GM23338 (cell line): ENCODE measurements at regions not wholly inside any gene's neighbourhood (a gene's known extent, or its start where the extent isn't known, plus 50 kb on each side); places are given as distances from the start of the nearest gene placed in this dataset.

Source experiments
- ATAC-seq: fragments of 200-7000 bp; cut with Tn5 transposase; 3 replicates; pipeline ENCODE4 v1.9.1; 2020
- DNase-seq: peaks from one replicate; pipeline ENCODE4 v3.0.0-alpha.2; 2015; ENCODE audit warnings: low spot score
- H2AFZ ChIP-seq: fragments of 200-600 bp; sonication (generic); 2 replicates; pipeline ENCODE4 v1.8.0; 2016; ENCODE audit warnings: antibody characterized with exemption, mild to moderate bottlenecking, moderate library complexity
- H3F3A ChIP-seq: fragments of 200-600 bp; sonication (generic); replicated peaks from 2 replicates; pipeline ENCODE4 v1.8.0; 2017; ENCODE audit warnings: antibody characterized with exemption, mixed run types, low read depth
- H3K27ac ChIP-seq: fragments of 200-600 bp; sonication (generic); 2 replicates; pipeline ENCODE4 v1.6.1; 2016; ENCODE audit warnings: low read depth
- H3K27me3 ChIP-seq: fragments of 200-600 bp; sonication (generic); 2 replicates; pipeline ENCODE4 v1.8.0; 2016; ENCODE audit warnings: mild to moderate bottlenecking, mixed run types, moderate library complexity; ENCODE audit not compliant: insufficient read depth
- H3K36me3 ChIP-seq: fragments of 200-600 bp; sonication (generic); 2 replicates; pipeline ENCODE4 v1.8.0; 2016; ENCODE audit warnings: mild to moderate bottlenecking; ENCODE audit not compliant: insufficient read depth
- H3K4me1 ChIP-seq: fragments of 200-600 bp; sonication (generic); 2 replicates; pipeline ENCODE4 v1.8.0; 2016; ENCODE audit warnings: mild to moderate bottlenecking, moderate library complexity; ENCODE audit not compliant: insufficient read depth
- H3K4me2 ChIP-seq: fragments of 200-600 bp; sonication (generic); 2 replicates; pipeline ENCODE4 v1.7.1; 2017; ENCODE audit warnings: mixed run types
- H3K4me3 ChIP-seq: fragments of 200-600 bp; sonication (generic); 2 replicates; pipeline ENCODE4 v1.6.1; 2016; ENCODE audit warnings: mixed run types
- H3K79me2 ChIP-seq: fragments of 200-600 bp; sonication (generic); replicated peaks from 2 replicates; pipeline ENCODE4 v1.8.0; 2017; ENCODE audit warnings: mild to moderate bottlenecking; ENCODE audit not compliant: insufficient read depth
- H3K9me2 ChIP-seq: fragments of 200-600 bp; sonication (generic); 2 replicates; pipeline ENCODE4 v1.8.0; 2017; ENCODE audit not compliant: insufficient read depth
- H4K20me1 ChIP-seq: fragments of 200-600 bp; sonication (generic); replicated peaks from 2 replicates; pipeline ENCODE4 v1.8.0; 2017; ENCODE audit warnings: mild to moderate bottlenecking; ENCODE audit not compliant: insufficient read depth
- H3K27ac Mint-ChIP-seq: 2 replicates; pipeline ENCODE4 v1.8.0; 2020; ENCODE audit warnings: inconsistent platforms, mild to moderate bottlenecking, moderate library complexity, mixed read lengths
- H3K27me3 Mint-ChIP-seq: 3 replicates; pipeline ENCODE4 v1.8.0; 2022; ENCODE audit warnings: low read depth, mild to moderate bottlenecking, moderate library complexity, mixed read lengths, inconsistent platforms; ENCODE audit not compliant: insufficient read depth, poor library complexity
- H3K36me3 Mint-ChIP-seq: 3 replicates; pipeline ENCODE4 v1.8.0; 2021; ENCODE audit warnings: low read depth, mild to moderate bottlenecking, inconsistent platforms, moderate library complexity, mixed read lengths
- H3K4me1 Mint-ChIP-seq: 3 replicates; pipeline ENCODE4 v1.8.0; 2020; ENCODE audit warnings: mild to moderate bottlenecking, inconsistent platforms, mixed read lengths
- H3K4me3 Mint-ChIP-seq: 3 replicates; pipeline ENCODE4 v1.8.0; 2021; ENCODE audit warnings: moderate library complexity, mild to moderate bottlenecking, inconsistent platforms, mixed read lengths
- H3K9me3 Mint-ChIP-seq: 3 replicates; pipeline ENCODE4 v1.8.0; 2020; ENCODE audit warnings: moderate library complexity, mild to moderate bottlenecking, inconsistent platforms, mixed read lengths
- CREB1 ChIP-seq: fragments of 250-450 bp; sonication (Bioruptor Pico); IDR thresholded peaks from 2 replicates; pipeline ENCODE4 v1.5.0; 2020; ENCODE audit warnings: low read depth, mild to moderate bottlenecking, moderate library complexity
- EZH2 ChIP-seq: fragments of 200-600 bp; sonication (generic); IDR thresholded peaks from one replicate; pipeline ENCODE4 v1.8.0; 2017; ENCODE audit warnings: antibody characterized with exemption, mild to moderate bottlenecking, low read depth; ENCODE audit not compliant: unreplicated experiment
- EZH2phosphoT487 ChIP-seq: fragments of 200-600 bp; sonication (generic); IDR thresholded peaks from one replicate; pipeline ENCODE4 v1.8.1; 2018; ENCODE audit warnings: antibody characterized with exemption; ENCODE audit not compliant: unreplicated experiment
- NANOG ChIP-seq: IDR thresholded peaks from 2 replicates; pipeline ENCODE4 v1.6.1; 2016; ENCODE audit warnings: antibody characterized with exemption, borderline replicate concordance
- POLR2AphosphoS5 ChIP-seq: IDR thresholded peaks from 2 replicates; pipeline ENCODE4 v1.6.1; 2016; ENCODE audit warnings: antibody characterized with exemption, low read depth
- REST ChIP-seq: IDR thresholded peaks from one replicate; pipeline ENCODE4 v1.6.1; 2018; ENCODE audit warnings: antibody characterized with exemption; ENCODE audit not compliant: unreplicated experiment
- STAT1 ChIP-seq: IDR thresholded peaks from one replicate; pipeline ENCODE4 v1.6.1; 2016; ENCODE audit warnings: antibody characterized with exemption; ENCODE audit not compliant: unreplicated experiment
- ZNF331 ChIP-seq: fragments of 250-450 bp; sonication (Bioruptor Pico); IDR thresholded peaks from 2 replicates; pipeline ENCODE4 v1.5.0; 2020; ENCODE audit warnings: low read depth, mild to moderate bottlenecking, moderate library complexity
- ZNF462 ChIP-seq: fragments of 250-450 bp; sonication (Bioruptor Pico); IDR thresholded peaks from 2 replicates; pipeline ENCODE4 v1.5.0; 2020; ENCODE audit warnings: mild to moderate bottlenecking, moderate library complexity

GRCh38 chr6:82419859-82420258 is 56.2 kb downstream of the TPBG start:
- Histone ChIP-seq H3F3A (no peaks in the 10 kb centered on the region), H3K27me3 (no peaks in the 10 kb centered on the region), H4K20me1 (no peaks in the 10 kb centered on the region), H3K4me1 (peaks cover 4% of the 10 kb centered on the region; the same call in 1 of the 2 replicates), H3K36me3 (no peaks in the 10 kb centered on the region), H3K79me2 (no peaks in the 10 kb centered on the region), H3K27ac (no peak overlapping the region), H2AFZ (no peak overlapping the region), H3K4me2 (no peak overlapping the region), H3K4me3 (no peak overlapping the region), H3K9me2 (no peaks in the 10 kb centered on the region)
- H3K4me1 Mint-ChIP-seq: peaks cover 7% of the 10 kb centered on the region; the same call in 2 of the 3 replicates
- H3K36me3 Mint-ChIP-seq: no peaks in the 10 kb centered on the region
- H3K4me3 Mint-ChIP-seq: no peak overlapping the region
- no peak overlapping the region for H3K27ac Mint-ChIP-seq
- ATAC-seq (no peak), DNase-seq (no peak)
- H3K27me3 Mint-ChIP-seq: peaks cover 1% of the 10 kb centered on the region
- TF ChIP-seq STAT1 (no peak), POLR2AphosphoS5 (no peak), ZNF462 (CRISPR knock-in tag) (no peak), ZNF331 (CRISPR knock-in tag) (no peak), CREB1 (CRISPR knock-in tag) (no peak), REST (no peak), EZH2phosphoT487 (no peak), NANOG (no peak), EZH2 (no peak)
- no peaks in the 10 kb centered on the region for H3K9me3 Mint-ChIP-seq
